Testis (tissue), 2 donors: ENCODE measurements at regions not wholly inside any gene's neighbourhood (a gene's known extent, or its start where the extent isn't known, plus 50 kb on each side); places are given as distances from the start of the nearest gene placed in this dataset.

ENCODE experiments used
- POLR2A ChIP-seq: fragments of 450-650 bp; IDR thresholded peaks from one replicate; pipeline ENCODE4 v1.6.1; 2017; ENCODE audit warnings: antibody characterized with exemption, mild to moderate bottlenecking, moderate library complexity
- TF ChIP-seq, protein P1 (sequence below), 3 experiments: fragments of 450-650 bp in 2 of 3; fragments of 200-600 bp in 1 of 3; sonication (generic) in 1 of 3; IDR thresholded peaks; one replicate each; pipeline ENCODE4 v1.5.1; 2016 to 2019; ENCODE audit warnings: antibody characterized with exemption in 3 of 3, mild to moderate bottlenecking in 2 of 3, moderate library complexity in 1 of 3

DNA sequence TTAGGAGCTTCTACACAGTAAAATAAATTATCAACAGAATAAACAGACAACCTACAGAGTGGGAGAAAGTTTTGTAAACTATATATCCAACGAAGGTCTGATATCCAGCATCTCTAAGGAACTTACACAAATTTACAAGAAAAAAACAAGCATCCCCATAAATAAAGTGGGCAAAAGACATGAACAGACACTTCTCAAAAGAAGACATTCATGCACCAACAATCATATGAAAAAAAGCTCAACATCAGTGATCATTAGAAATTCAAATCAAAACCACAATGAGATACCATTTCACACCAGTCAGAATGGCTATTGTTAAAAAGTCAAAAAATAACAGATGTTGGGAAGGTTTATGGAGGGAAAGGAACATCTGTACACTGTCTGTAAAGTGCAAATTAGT lies 526.4 kb upstream of the CAMK1G start:
- TF ChIP-seq, protein P1, sequence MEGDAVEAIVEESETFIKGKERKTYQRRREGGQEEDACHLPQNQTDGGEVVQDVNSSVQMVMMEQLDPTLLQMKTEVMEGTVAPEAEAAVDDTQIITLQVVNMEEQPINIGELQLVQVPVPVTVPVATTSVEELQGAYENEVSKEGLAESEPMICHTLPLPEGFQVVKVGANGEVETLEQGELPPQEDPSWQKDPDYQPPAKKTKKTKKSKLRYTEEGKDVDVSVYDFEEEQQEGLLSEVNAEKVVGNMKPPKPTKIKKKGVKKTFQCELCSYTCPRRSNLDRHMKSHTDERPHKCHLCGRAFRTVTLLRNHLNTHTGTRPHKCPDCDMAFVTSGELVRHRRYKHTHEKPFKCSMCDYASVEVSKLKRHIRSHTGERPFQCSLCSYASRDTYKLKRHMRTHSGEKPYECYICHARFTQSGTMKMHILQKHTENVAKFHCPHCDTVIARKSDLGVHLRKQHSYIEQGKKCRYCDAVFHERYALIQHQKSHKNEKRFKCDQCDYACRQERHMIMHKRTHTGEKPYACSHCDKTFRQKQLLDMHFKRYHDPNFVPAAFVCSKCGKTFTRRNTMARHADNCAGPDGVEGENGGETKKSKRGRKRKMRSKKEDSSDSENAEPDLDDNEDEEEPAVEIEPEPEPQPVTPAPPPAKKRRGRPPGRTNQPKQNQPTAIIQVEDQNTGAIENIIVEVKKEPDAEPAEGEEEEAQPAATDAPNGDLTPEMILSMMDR (IDR thresholded peaks at IDR 0.05) = no peak
- TF ChIP-seq POLR2A = no peak
